ENCODE measurements at regions not wholly inside any gene's neighbourhood (a gene's known extent, or its start where the extent isn't known, plus 50 kb on each side); places are given as distances from the start of the nearest gene placed in this dataset.
A peak's percentile ranks its signal among the peaks of the same experiment; 100 is the strongest.

GRCh38 chr4:73676136-73676535, 55.9 kb upstream of the RASSF6 start:
- no peaks in the 10 kb centered on the region for H3K27me3 ChIP-seq (ENCODE audit: insufficient read depth, low read length)
- no peak overlapping the region for H3K27ac ChIP-seq (ENCODE audit: low read depth, low read length)
- H3K79me2 ChIP-seq (ENCODE audit: insufficient read depth, low read length) = no peaks in the 10 kb centered on the region
- no peak overlapping the region for H2AFZ ChIP-seq (ENCODE audit: low read length)
- H4K20me1 ChIP-seq (ENCODE audit: insufficient read depth, low read length) = no peaks in the 10 kb centered on the region
- no peak overlapping the region for H3K4me3 ChIP-seq (ENCODE audit: insufficient read depth, low read length)
- no peaks in the 10 kb centered on the region for H3K9me3 ChIP-seq (ENCODE audit: low read depth, low read length)
- no peaks in the 10 kb centered on the region for H3K36me3 ChIP-seq (ENCODE audit: insufficient read depth, low read length)
- H3K4me2 ChIP-seq (ENCODE audit: insufficient read depth, low read length) = no peak overlapping the region
- no peak for TF ChIP-seq CTCF (IDR thresholded peaks at IDR 0.05; ENCODE audit: extremely low read depth, low read depth, low read length)
- H3K4me1 ChIP-seq (ENCODE audit: insufficient read depth, low read length) = peaks cover 16% of the 10 kb centered on the region
- DNase-seq (ENCODE audit: insufficient read length, low spot score, missing footprints) = no peak

GRCh38 chr4:73676861-73677323, 56.7 kb upstream of the RASSF6 start:
- Histone ChIP-seq H3K4me2 (ENCODE audit: insufficient read depth, low read length) (no peak overlapping the region), H3K79me2 (ENCODE audit: insufficient read depth, low read length) (no peaks in the 10 kb centered on the region), H3K4me3 (ENCODE audit: insufficient read depth, low read length) (no peak overlapping the region), H4K20me1 (ENCODE audit: insufficient read depth, low read length) (no peaks in the 10 kb centered on the region), H3K9me3 (ENCODE audit: low read depth, low read length) (no peaks in the 10 kb centered on the region), H3K4me1 (ENCODE audit: insufficient read depth, low read length) (peaks cover 16% of the 10 kb centered on the region), H3K27ac (ENCODE audit: low read depth, low read length) (no peak overlapping the region), H3K36me3 (ENCODE audit: insufficient read depth, low read length) (no peaks in the 10 kb centered on the region), H3K27me3 (ENCODE audit: insufficient read depth, low read length) (no peaks in the 10 kb centered on the region), H2AFZ (ENCODE audit: low read length) (no peak overlapping the region)
- no peak for DNase-seq (ENCODE audit: insufficient read length, low spot score, missing footprints)
- no peak for TF ChIP-seq CTCF (IDR thresholded peaks at IDR 0.05; ENCODE audit: extremely low read depth, low read depth, low read length)

- H3K9me3 ChIP-seq (ENCODE audit: low read depth, low read length) = no peaks in the 10 kb centered on the region
- H3K27ac ChIP-seq (ENCODE audit: low read depth, low read length) = no peak overlapping the region
- H2AFZ ChIP-seq (ENCODE audit: low read length) = no peak overlapping the region
- peak; percentile 22 for DNase-seq (ENCODE audit: insufficient read length, low spot score, missing footprints)
- H3K4me1 ChIP-seq (ENCODE audit: insufficient read depth, low read length) = peaks cover 12% of the 10 kb centered on the region
- no peaks in the 10 kb centered on the region for H4K20me1 ChIP-seq (ENCODE audit: insufficient read depth, low read length)
- no peak for TF ChIP-seq CTCF (IDR thresholded peaks at IDR 0.05; ENCODE audit: extremely low read depth, low read depth, low read length)
- H3K79me2 ChIP-seq (ENCODE audit: insufficient read depth, low read length) = no peaks in the 10 kb centered on the region
- H3K4me3 ChIP-seq (ENCODE audit: insufficient read depth, low read length) = no peak overlapping the region
- no peaks in the 10 kb centered on the region for H3K36me3 ChIP-seq (ENCODE audit: insufficient read depth, low read length)
- no peaks in the 10 kb centered on the region for H3K27me3 ChIP-seq (ENCODE audit: insufficient read depth, low read length)
- peak overlapping the region; percentile 0 for H3K4me2 ChIP-seq (ENCODE audit: insufficient read depth, low read length)
Measured at GRCh38 chr4:73679836-73680235, 59.6 kb upstream of the RASSF6 start.

GRCh38 chr4:73681776-73682175, 58.6 kb upstream of the CXCL8 start:
- Histone ChIP-seq H3K4me1 (ENCODE audit: insufficient read depth, low read length) (peaks cover 11% of the 10 kb centered on the region), H3K27me3 (ENCODE audit: insufficient read depth, low read length) (no peaks in the 10 kb centered on the region), H3K4me3 (ENCODE audit: insufficient read depth, low read length) (no peak overlapping the region), H4K20me1 (ENCODE audit: insufficient read depth, low read length) (no peaks in the 10 kb centered on the region), H2AFZ (ENCODE audit: low read length) (no peak overlapping the region), H3K27ac (ENCODE audit: low read depth, low read length) (no peak overlapping the region), H3K9me3 (ENCODE audit: low read depth, low read length) (no peaks in the 10 kb centered on the region), H3K79me2 (ENCODE audit: insufficient read depth, low read length) (no peaks in the 10 kb centered on the region), H3K4me2 (ENCODE audit: insufficient read depth, low read length) (no peak overlapping the region), H3K36me3 (ENCODE audit: insufficient read depth, low read length) (no peaks in the 10 kb centered on the region)
- TF ChIP-seq CTCF (IDR thresholded peaks at IDR 0.05; ENCODE audit: extremely low read depth, low read depth, low read length) = no peak
- DNase-seq (ENCODE audit: insufficient read length, low spot score, missing footprints) = no peak
